DMS53 (cell line): ENCODE measurements at regions not wholly inside any gene's neighbourhood (a gene's known extent, or its start where the extent isn't known, plus 50 kb on each side); places are given as distances from the start of the nearest gene placed in this dataset.

Source experiments
- DNase-seq: peaks from one replicate; lab custom pipeline; 2025; lab: John Stamatoyannopoulos, UW

GRCh38 chr4:181676546-181676945 lies 566.7 kb upstream of the TENM3 start:
- DNase-seq, result no peak

GRCh38 chr4:181677201-181677600 lies 566.0 kb upstream of the TENM3 start:
- DNase-seq, result no peak

- no peak for DNase-seq
Measured at GRCh38 chr4:181677621-181678020, 565.6 kb upstream of the TENM3 start.

- DNase-seq, result no peak
Measured at GRCh38 chr4:181679754-181680153, 563.4 kb upstream of the TENM3 start.

- no peak for DNase-seq
Measured at GRCh38 chr4:181682367-181683047, 560.7 kb upstream of the TENM3 start.

GRCh38 chr4:181684310-181684709 lies 558.9 kb upstream of the TENM3 start:
- no peak for DNase-seq

GRCh38 chr4:181685461-181685860 lies 557.7 kb upstream of the TENM3 start:
- no peak for DNase-seq

- DNase-seq, result no peak
Measured at GRCh38 chr4:181685911-181686310, 557.3 kb upstream of the TENM3 start.

- no peak for DNase-seq
Measured at GRCh38 chr4:181687116-181687515, 556.1 kb upstream of the TENM3 start.

GRCh38 chr4:181688432-181688831 lies 554.8 kb upstream of the TENM3 start:
- DNase-seq, result no peak

GRCh38 chr4:181688872-181689271 lies 554.3 kb upstream of the TENM3 start:
- no peak for DNase-seq

- DNase-seq, result no peak
Measured at GRCh38 chr4:181690498-181690897, 552.7 kb upstream of the TENM3 start.

GRCh38 chr4:181692965-181693364 lies 550.2 kb upstream of the TENM3 start:
- DNase-seq, result no peak

GRCh38 chr4:181693517-181693916 lies 549.7 kb upstream of the TENM3 start:
- no peak for DNase-seq

GRCh38 chr4:181698221-181698620 lies 545.0 kb upstream of the TENM3 start:
- no peak for DNase-seq

- DNase-seq, result peak; percentile 72
Measured at GRCh38 chr4:181701214-181701613, 542.0 kb upstream of the TENM3 start.

- peak; percentile 33 for DNase-seq
Measured at GRCh38 chr4:181701894-181702293, 541.3 kb upstream of the TENM3 start.

GRCh38 chr4:181702864-181703495 lies 540.2 kb upstream of the TENM3 start:
- DNase-seq, result no peak

GRCh38 chr4:181710143-181710542 lies 533.1 kb upstream of the TENM3 start:
- DNase-seq, result no peak

- peak; percentile 42 for DNase-seq
Measured at GRCh38 chr4:181711387-181711786, 531.8 kb upstream of the TENM3 start.

GRCh38 chr4:181728305-181728966 lies 514.8 kb upstream of the TENM3 start:
- no peak for DNase-seq

GRCh38 chr4:181731900-181732299 lies 511.3 kb upstream of the TENM3 start:
- DNase-seq, result no peak

- DNase-seq, result no peak
Measured at GRCh38 chr4:181737744-181738143, 505.5 kb upstream of the TENM3 start.
